ENCODE measurements at regions not wholly inside any gene's neighbourhood (a gene's known extent, or its start where the extent isn't known, plus 50 kb on each side); places are given as distances from the start of the nearest gene placed in this dataset.
A peak's percentile ranks its signal among the peaks of the same experiment; 100 is the strongest.

DNA sequence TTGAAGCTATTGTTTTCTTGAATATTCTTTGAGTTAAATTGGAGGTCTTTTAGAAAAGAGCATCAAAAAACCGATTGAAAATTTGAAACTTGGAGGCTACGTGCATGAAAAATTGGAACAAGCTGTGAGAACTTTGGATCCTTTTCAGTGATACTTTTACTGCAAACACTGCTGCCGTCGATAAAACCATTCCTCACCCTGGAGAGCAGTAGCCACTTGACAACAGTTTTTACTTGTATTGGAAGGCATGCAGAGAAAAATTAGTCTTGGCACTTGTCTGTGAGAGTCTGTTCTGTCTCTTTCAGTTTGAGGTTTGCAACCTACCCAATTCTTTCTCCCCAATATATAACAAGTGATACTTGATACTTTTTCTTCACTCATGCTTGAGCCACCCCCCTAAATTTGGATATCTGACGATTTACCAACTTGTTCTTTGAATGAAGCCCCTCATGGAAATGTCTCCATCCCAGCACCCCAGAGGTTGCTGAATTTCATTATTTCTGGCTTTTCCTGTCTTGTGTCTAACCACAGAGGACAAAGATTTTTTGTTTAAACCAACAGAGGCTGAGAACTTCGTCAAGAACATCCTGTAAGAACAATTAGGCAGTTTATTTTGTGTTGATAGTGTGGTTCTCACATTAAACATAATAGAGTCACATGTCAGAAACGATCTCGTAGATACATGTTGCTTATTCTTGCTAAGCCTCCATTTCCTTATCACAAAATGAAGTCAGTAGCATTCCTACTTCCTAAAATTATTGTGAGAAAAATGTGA is 307.3 kb upstream of the PLSCR5 start:
- DNase-seq (ENCODE audit: low read depth) = peak; percentile 12

DNA sequence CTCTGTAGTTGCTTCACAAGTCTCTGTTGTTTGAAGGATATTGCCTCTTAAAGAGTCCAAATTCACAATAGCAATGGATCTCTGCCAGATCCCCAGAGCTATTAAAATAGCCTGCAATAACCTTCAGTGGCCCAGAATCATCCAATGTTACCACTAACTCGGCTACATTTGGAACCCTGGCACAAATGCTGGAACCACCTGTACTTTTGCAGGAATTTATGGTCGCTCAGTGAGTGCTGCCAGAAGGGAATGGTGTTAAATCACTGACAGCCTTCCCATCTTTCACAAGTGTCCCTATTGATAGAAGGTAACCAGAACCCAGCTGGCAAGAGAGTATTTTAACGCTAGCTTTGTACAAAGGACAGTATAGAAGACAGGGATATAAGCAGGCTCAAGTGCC is 298.8 kb upstream of the PLSCR5 start:
- DNase-seq (ENCODE audit: low read depth) = no peak

DNA sequence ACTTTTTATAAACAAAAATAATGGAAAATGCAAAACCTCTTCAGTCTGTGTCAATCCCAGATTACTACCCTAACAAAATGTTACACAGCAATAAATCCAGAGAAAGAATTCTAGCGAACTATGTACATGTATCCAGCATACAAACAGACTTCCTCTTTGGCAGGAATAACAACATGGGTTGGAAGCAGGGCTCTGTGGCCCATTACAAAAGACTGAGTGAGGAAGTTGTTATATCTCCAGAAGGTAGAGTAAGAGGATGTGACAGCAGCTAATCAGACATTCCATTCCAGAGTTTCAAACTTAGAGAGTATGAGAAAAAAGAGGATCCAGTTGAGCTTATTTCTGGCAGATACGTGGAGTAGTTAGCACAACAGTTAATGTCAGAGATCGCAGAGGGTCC is 294.0 kb upstream of the PLSCR5 start:
- no peak for DNase-seq (ENCODE audit: low read depth)

DNA sequence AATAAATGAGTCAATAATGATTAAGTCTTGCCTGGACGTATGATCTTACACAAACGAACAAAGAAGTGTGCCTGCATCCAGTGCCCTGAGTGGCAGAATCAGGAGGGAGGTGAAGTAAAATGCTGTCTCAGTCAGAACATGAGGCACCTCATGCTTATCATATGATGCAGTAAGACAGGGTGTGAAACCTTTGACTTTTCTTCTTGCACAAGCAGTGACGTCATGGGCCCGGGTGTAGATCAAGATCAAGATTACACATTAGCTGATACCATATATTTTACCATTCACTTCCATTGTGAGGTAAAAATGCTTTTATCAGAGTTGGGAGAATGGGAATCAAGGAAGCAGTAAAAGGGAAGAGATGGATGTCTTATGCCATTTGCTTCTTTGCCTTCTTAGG is 291.6 kb upstream of the PLSCR5 start:
- DNase-seq (ENCODE audit: low read depth) = no peak

DNA sequence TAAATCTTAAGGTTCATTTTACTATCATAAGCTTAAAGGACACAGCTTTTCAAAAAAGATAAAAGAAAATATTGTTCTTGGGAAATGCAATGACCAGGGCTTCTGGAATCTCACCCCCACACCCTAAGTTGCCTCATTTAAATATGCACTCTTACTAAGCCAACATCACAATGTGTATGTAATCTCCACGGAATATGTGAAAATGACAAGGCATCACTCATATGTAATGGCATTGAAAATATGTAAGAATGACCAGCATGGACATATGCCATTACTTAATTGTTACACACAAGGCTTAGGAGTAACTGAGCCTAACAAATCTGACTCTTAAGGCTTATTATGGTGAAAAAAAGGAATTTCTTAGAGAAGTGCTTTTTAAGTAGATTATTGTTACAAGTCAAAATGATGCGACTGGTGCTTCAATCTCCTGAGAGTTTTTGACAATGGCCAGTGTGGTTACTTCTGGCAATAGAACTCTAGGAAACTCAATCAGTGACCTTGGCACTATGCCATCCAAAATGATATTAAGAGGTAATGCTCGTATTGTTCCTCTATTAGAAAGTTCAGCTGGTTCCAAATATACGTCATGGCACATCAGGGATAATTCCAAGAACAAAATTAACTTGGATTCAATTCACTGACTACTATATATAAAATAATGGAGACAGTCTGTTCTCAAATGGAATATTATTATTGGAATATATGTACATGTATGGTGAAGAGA is 290.0 kb upstream of the PLSCR5 start:
- DNase-seq (ENCODE audit: low read depth) = peak; percentile 75

DNA sequence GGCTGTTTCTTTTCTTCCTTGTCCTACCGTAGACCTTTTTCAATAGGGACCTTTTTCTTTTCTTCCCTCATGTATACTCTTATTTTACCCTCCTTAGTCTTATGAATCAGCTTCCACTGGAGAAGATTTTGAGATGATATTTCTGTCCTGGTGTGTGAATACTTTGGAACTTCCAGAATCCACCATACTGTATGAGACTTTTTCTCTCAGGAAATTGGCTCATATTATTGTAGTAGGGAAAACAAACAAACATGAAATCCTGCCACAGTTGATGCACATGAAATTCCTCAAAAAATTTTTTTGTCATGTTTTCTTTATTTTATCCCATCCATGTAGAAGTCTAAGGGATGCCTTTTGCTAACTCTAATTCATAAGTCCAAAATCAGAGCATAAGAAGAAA is 289.3 kb upstream of the PLSCR5 start:
- DNase-seq (ENCODE audit: low read depth) = no peak

DNA sequence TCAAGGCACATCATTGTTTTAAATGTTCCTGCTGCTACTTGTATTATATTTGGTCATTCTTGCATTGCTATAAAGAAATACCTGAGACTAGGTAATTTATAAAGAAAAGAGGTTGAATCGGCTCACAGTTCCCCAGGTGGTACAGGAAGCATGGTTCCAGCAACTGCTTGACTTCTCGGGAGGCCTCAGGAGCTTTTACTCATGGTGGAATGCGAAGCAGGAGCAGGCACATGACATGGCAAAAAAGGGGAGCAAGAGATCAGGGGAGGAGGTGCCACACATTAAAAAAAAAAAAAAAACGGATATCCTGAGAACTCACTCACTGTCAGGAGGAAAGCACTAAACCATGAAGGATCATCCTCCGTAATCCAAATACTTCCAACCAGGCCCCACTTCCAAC is 286.9 kb upstream of the PLSCR5 start:
- no peak for DNase-seq (ENCODE audit: low read depth)

DNA sequence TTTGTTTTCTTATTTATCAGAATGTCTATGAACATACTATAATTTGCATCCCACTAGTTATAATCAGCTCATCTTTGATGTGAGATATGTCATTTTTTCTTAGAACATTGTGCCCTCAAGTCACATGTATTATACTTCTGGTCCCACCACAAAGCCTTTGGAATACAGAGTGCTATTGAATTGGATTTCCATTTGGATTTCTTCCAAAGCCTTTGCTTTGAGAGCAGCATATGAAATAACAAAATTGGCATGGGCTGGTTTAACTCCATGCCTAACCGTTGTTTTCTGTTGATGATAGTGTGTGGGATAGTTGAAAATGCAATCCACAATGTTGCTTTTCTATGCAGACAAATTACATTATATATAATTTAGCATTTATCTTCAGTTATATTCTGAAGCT is 284.5 kb upstream of the PLSCR5 start:
- DNase-seq (ENCODE audit: low read depth) = no peak

DNA sequence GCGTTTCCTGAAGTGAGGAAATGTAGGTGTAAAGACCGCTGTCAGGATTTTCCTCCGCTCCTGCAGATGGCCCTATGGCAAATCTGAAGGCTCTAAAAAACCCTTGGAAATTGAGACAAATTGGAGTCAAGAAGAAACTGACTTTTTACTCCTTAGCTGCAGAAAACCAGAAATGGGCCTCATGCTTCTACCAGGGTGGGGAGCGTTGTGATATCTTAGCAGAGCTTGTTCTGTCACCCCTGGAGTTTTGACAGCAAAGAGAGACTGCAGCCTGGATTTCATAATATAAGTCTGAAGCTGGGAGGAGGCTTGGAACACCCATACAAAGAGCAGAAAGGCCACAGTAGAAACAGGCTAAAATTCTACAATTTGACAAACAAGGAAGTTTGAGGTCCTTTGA is 283.0 kb upstream of the PLSCR5 start:
- no peak for DNase-seq (ENCODE audit: low read depth)

DNA sequence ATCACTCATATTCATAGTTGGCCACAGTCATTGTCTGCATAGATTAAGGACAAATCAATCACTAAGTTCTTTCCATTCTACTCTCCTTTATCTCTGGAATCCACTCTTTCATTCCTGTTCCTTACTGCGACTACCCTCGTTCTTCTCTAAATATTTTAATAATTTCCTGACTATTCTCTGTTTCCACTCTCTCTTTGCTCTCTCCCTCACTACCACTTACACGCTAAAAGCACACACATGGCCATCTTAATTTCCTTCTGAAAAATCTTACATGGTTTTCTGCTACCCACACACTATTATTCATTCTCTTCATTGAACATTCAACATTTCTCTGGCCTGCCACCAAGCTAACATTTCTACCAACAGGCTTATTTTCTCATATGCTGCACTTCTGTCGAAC is 279.6 kb upstream of the PLSCR5 start:
- no peak for DNase-seq (ENCODE audit: low read depth)

DNA sequence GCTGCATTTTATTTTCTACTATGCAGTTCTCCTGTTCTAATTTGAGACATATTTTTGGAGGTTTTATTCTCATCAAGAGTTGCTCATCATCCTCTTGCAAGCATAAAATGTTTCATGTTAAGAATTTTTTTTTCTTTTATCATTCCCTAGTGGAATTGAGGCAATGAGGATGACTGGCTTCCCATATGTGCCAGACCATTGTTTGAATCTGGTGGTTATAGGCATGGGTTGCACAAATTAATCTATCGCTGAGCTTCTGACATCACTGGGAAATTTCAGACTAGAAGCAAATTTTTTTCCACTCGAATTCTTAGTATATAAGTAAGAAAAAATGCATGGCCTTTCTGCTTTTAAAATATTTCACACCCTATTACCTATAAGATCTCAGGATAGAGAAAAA is 279.1 kb upstream of the PLSCR5 start:
- no peak for DNase-seq (ENCODE audit: low read depth)

DNA sequence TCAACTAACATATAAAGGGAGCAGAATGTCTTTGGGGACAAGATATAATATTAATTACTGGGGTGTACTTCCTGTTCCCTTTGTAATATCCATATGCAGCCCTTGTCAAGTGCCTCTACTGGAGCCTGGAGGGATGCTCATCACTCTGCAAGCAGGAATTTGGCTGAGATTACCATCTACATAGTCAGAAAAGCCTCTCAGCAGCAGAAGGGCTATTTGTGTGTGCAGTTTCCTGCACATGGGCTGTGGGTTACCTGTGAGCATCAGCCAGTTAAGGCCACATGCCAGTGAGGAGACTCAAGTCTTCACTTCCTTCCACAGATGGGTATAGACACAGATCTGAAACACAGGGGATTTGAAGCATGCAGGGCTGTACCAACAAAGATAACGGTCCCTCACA is 278.1 kb upstream of the PLSCR5 start:
- no peak for DNase-seq (ENCODE audit: low read depth)

DNA sequence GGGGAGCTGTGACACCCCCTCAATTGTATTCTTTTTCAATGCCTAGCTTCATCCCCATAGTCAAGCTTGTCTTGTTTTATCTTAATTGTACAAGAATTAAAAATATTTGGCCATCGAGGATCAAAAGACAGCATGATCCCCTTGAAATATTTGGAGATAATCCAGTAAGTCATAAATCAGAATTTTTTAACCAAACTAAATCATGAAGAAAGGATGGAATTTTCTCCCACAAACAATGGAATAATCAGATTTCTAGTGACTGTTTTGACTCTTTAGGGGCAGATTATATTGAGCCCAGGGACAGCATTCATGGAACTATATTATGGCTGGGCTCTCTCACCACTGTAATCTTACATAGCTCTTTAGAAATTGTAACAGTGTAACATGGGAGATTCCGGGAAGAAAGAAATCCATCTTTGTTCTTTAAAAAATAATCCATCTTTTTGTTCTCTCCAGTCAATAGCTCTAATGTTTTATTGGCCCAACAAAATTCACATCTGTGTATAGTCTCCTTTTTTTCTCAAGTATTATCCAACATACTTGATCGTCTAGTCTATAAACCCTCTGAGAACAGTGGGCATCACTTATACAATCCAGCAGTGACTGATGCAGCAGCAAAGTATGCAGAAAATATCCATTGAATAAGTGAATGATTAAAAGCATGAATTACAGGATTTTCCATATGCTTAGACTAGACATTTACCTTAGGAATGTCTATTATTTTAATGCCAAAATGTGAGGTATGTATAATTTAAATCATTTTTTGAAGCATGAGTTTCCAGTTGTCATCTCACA is 277.0 kb upstream of the PLSCR5 start:
- no peak for DNase-seq (ENCODE audit: low read depth)

DNA sequence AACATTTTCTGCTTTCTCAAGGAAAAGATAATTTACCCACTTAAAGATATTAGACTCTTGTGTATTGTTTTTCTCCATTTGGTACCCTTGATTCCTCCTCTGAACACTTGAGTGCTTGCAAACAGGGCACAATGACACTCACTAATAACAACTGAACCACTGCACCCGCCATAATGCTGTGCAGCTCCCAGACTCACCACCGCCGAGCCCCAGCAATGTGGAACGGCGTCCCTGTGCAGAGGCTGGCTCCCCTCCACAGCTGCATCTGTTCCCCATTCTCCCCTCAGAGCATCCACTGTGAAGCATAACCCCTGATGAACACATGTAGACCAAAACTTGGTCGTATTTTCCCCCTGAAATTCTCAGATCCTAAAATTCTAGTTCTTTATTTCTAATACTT is 276.2 kb upstream of the PLSCR5 start:
- DNase-seq (ENCODE audit: low read depth) = no peak

DNA sequence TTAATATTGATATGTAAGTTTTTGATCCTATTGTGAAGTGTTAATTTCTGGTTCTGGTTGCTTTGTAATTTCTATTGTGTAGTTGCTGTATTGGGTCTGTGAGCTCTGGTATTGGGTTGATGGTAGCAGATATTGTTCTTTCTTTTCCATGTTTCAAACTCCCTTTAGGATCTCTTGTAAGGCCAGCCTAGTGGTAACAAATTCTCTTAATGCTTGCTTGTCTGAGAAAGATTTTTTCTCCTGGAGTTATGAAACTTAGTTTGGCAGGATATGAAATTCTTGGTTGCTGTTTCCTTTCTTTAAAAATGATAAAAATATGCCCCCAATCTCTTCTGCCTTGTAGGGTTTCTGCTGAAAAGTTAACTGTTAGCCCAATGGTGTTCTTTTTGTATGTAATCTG is 268.6 kb upstream of the PLSCR5 start:
- DNase-seq (ENCODE audit: low read depth) = no peak

DNA sequence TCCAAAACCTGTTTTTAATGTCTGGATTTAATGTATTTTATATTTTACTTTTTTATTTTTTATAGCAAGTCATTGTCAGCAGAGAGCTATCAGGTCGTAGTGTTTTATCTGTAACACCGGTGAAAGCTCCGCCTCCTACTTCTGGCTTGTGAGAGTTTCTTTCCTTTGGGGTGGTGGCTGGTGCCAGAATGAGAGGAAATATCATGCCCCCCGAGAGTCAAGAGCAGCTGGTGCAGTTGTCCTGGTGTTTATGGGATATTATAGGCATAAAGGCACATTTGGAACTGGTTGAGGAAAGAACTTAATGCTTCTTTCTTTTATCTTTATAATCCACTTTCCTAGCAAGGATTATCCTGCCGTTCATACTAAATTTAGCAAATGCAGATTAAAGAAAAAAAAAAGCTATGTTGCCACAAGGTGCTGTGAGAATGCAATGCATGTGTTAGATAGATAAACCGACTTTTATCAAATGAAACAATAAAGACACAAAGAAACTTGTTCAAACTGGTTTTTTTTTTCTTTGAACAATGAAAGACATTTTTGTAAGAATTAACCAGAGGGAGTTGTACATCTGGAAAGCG is 260.1 kb upstream of the PLSCR5 start:
- no peak for DNase-seq (ENCODE audit: low read depth)

DNA sequence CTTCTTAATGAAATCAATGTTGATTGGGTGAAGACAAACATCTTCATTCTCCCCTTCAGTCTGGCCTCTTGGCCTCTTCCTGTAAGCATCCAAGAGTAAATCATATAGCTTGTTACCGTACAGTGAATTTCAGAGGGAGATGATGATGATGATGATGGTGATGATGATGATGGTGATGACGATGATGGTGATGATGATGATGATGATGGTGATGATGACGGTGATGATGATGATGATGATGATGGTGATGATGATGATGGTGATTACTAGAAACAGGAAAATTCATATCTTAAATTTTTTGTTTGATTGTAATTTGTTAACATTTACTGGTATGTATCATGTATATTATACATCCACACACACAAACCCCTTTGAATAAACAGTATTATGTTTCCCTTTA is 256.1 kb upstream of the PLSCR5 start:
- no peak for DNase-seq (ENCODE audit: low read depth)

DNA sequence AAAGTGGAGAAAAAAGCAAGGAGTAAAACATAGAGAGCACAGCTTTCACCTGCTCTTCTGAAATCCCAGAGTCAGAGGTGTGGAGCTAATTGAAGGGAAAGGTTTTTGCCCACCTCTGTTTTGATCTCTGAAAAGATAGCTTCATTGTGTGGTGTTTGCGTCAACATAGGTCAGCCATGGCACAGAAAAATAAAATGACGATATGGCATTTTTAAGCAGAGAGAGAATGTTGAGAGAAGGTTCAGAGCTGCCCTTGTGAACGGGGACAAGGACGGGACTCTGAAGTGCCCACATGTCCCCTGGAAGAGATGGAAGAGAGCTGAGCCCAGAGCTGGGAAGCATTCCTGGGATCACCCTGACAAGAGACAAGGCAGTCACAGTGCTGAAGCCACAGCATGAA is 249.4 kb upstream of the PLSCR5 start:
- no peak for DNase-seq (ENCODE audit: low read depth)

DNA sequence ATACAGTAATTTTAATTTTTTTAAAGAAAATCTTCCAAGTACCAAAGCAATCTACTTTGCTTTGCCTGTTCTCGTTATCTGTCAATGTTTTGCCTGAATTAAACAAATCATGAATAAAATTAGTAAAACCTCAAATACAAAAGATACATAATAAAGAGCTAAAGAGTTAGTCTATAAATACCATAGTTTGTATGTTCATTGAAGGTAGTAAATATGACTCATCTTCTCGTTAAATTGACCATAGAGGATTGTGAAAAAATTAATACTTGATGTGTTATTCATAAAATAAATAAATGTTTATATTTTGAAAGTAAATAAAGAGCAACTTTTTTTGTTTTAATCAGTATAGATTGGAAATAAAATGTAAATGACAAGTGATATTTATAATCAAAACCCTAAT is 246.5 kb upstream of the PLSCR5 start:
- no peak for DNase-seq (ENCODE audit: low read depth)

DNA sequence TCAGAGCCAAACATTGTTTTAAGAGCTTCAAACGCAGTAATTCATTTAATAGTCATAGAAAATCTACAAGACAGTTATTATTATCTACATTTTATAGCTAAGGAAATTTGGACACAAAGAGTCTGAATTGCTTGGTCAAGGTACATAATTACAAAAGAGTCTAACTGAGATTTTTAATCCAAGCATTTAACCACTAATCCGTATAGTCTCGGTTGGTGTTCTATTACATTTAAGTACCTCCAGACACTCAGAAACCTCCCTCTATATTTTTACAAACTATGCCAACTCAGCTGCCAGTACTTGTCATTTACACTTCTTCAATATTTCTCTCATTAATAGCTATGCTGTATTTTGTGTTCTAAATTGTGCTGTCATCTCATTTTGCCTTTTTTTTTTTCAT is 240.2 kb upstream of the PLSCR5 start:
- no peak for DNase-seq (ENCODE audit: low read depth)

DNA sequence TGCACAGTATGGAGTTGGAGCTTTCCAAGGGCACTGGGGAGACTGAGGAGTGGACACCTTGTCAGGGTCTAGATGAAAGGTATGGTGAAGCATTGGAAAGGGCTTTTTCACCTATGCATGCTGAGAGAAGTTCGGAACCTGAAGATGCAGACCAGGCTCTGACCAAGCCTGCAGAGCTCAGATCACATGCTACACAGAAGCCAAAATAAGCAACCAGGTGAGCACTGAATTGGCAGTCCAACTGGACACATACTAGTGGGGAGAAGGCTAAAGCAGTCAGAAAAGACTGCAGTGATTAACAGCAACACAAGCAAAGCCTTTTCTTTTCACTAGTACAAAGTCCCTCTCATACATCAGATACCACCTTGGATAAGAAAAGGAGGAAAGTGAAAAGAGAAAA is 238.3 kb upstream of the PLSCR5 start:
- no peak for DNase-seq (ENCODE audit: low read depth)

DNA sequence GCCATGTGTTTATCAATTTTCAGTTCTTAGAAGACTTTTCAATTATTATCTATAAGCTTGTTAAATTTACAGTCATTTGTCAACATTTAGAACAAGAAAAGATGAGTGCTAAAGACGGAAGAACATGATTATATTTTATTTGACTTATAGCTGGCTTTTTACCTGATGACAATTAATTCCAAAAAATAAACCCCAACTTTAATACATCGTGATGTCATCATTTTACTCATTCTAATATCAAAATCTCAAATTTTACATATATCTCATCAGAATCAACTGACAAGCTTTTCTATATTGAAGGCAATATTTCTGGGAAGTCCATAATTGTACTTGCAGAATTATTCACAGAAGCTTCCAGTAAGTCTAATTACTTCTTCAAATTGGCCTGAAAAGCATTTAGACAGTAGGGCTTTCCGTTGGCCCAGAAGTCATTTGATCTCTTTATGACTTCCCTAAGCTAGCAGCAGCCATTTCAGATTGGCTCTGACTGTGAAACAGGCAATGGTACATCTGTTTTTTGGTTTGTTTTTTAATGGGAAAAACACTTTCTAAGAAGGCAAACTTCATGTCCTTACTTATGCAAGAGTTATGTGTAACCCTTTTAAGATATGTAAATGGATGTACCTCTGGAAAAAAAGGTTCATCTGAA is 234.7 kb upstream of the PLSCR5 start:
- no peak for DNase-seq (ENCODE audit: low read depth)
